ENCODE measurements at regions not wholly inside any gene's neighbourhood (a gene's known extent, or its start where the extent isn't known, plus 50 kb on each side); places are given as distances from the start of the nearest gene placed in this dataset.

DNA sequence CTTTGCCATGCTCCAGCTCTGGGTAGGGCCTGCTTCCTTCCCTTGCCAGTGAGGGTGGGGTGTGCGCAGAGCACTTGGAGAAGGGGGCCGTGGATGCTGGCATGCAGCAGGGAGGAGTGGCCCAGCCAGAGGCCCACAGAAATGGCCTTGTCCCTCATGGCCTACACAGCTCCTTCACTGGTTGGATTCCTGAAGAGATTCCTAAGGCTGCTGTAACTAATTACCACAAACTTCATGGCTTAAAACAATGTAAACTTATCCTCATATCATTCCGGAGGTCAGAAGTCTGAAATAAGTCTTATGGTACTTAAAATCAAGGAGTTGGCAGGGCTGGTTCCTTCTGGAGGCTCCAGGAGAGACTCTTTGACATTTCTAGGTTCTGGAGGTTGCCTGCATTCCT, 195.2 kb downstream of the GLI2 start:
- Histone ChIP-seq H3K27me3 (ENCODE audit: insufficient read depth, low read length) (peaks cover 4% of the 10 kb centered on the region; the same call in 1 of the 2 replicates), H3K9ac (ENCODE audit: low read length) (no peak overlapping the region), H2AFZ (ENCODE audit: low read depth, low read length, poor library complexity, severe bottlenecking) (no peak overlapping the region), H3K27ac (ENCODE audit: low read depth, low read length) (no peak overlapping the region), H3K4me2 (ENCODE audit: low read length) (no peak overlapping the region), H3K9me3 (ENCODE audit: control insufficient read depth in 1 of 2, insufficient read depth in 1 of 2, low read depth in 1 of 2, low read length in 2 of 2) (no peaks in the 10 kb centered on the region; a peak in 1 of 4 replicates), H3K4me3 (replicated peaks in 1 of 2; ENCODE audit: low read depth in 1 of 2, low read length in 2 of 2) (no peak overlapping the region), H4K20me1 (ENCODE audit: insufficient read depth) (no peaks in the 10 kb centered on the region), H3K4me1 (ENCODE audit: control insufficient read depth in 1 of 2, insufficient read depth in 2 of 2, low read length in 2 of 2) (peaks cover 20 to 33% of the 10 kb centered on the region in 2 experiments), H3K9me2 (ENCODE audit: insufficient read depth) (no peaks in the 10 kb centered on the region), H3K36me3 (ENCODE audit: control insufficient read depth in 1 of 2, insufficient read depth in 2 of 2, low read length in 2 of 2) (no peaks in the 10 kb centered on the region), H3K79me2 (ENCODE audit: insufficient read depth, low read length) (no peaks in the 10 kb centered on the region)
- POLR2A ChIA-PET: no interaction called here
- CTCF ChIA-PET: no interaction called here
- RAD21 ChIA-PET (ENCODE audit: low non-redundant PET in 1 of 2, low total read pairs in 2 of 2, uncharacterized antibody in 2 of 2, unreplicated experiment in 2 of 2): no interaction called here
- TF ChIP-seq EZH2 (IDR thresholded peaks at IDR 0.05) (no peak), EGR1 (IDR thresholded peaks at IDR 0.05; ENCODE audit: low read depth) (no peak), CEBPB (IDR thresholded peaks at IDR 0.05; ENCODE audit: low read depth) (no peak), RAD21 (IDR thresholded peaks at IDR 0.05; ENCODE audit: low read depth) (no peak), REST (IDR thresholded peaks at IDR 0.05; ENCODE audit: low read depth) (no peak), ELF1 (IDR thresholded peaks at IDR 0.05; ENCODE audit: borderline replicate concordance, low read depth) (no peak), SP1 (IDR thresholded peaks at IDR 0.05; ENCODE audit: low read depth) (no peak), POLR2AphosphoS5 (IDR thresholded peaks at IDR 0.05; ENCODE audit: low read depth, low read length) (no peak), ATF3 (IDR thresholded peaks at IDR 0.05) (no peak), ZNF274 (IDR thresholded peaks at IDR 0.05; ENCODE audit: low read depth, low read length) (no peak), SIN3A (IDR thresholded peaks at IDR 0.05; ENCODE audit: low read depth) (no peak), SRF (IDR thresholded peaks at IDR 0.05; ENCODE audit: low read depth) (no peak), JUND (IDR thresholded peaks at IDR 0.05) (no peak), POLR2A (IDR thresholded peaks at IDR 0.05; ENCODE audit: borderline replicate concordance, extremely low read depth, insufficient read depth, insufficient read length) (no peak)
- TF ChIP-seq, protein P1, sequence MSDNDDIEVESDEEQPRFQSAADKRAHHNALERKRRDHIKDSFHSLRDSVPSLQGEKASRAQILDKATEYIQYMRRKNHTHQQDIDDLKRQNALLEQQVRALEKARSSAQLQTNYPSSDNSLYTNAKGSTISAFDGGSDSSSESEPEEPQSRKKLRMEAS (IDR thresholded peaks at IDR 0.05): no peak
- TF ChIP-seq, protein P2, sequence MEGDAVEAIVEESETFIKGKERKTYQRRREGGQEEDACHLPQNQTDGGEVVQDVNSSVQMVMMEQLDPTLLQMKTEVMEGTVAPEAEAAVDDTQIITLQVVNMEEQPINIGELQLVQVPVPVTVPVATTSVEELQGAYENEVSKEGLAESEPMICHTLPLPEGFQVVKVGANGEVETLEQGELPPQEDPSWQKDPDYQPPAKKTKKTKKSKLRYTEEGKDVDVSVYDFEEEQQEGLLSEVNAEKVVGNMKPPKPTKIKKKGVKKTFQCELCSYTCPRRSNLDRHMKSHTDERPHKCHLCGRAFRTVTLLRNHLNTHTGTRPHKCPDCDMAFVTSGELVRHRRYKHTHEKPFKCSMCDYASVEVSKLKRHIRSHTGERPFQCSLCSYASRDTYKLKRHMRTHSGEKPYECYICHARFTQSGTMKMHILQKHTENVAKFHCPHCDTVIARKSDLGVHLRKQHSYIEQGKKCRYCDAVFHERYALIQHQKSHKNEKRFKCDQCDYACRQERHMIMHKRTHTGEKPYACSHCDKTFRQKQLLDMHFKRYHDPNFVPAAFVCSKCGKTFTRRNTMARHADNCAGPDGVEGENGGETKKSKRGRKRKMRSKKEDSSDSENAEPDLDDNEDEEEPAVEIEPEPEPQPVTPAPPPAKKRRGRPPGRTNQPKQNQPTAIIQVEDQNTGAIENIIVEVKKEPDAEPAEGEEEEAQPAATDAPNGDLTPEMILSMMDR (IDR thresholded peaks at IDR 0.05 in 2 of 3, conservative IDR thresholded peaks at IDR 0.05 in 1 of 3; ENCODE audit: borderline replicate concordance in 1 of 3, insufficient read depth in 1 of 3, low read depth in 2 of 3, low read length in 2 of 3): no peak
- intact Hi-C loops (cut with micrococcal nuclease): no loop called here
- no peak for ATAC-seq
- DNase-seq (ENCODE audit: low read depth, low spot score): no peak
- no TSS peak for BruUV-seq (replicated peaks)
